ENCODE measurements at regions not wholly inside any gene's neighbourhood (a gene's known extent, or its start where the extent isn't known, plus 50 kb on each side); places are given as distances from the start of the nearest gene placed in this dataset.

GRCh38 chr7:101687791-101688182 lies 58.7 kb upstream of the MYL10 start:
- Histone ChIP-seq H2BK20ac (ENCODE audit: low read length) (0 out of 2 replicates have a peak overlapping the region, but pooled peaks have one; percentile 32), H3K4ac (replicated peaks; ENCODE audit: insufficient read length, low read depth, low read length) (peak overlapping the region; percentile 91), H2BK120ac (replicated peaks; ENCODE audit: low read depth, low read length) (peak overlapping the region; percentile 95), H2AFZ (ENCODE audit: low read length) (no peak overlapping the region), H2BK15ac (ENCODE audit: low read length) (no peak overlapping the region), H3K23me2 (ENCODE audit: low read depth, low read length) (0 out of 2 replicates have a peak, but pooled peaks cover 2% of the 10 kb centered on the region), H3K18ac (ENCODE audit: extremely low read depth, low read length) (peak overlapping the region; percentile 83; the same call in 1 of the 2 replicates), H3K4me1 (replicated peaks in 1 of 4; ENCODE audit: control insufficient read depth in 3 of 4, insufficient read depth in 4 of 4, low read length in 3 of 4) (no peaks in the 10 kb centered on the region; a peak in 2 of 7 replicates), H4K8ac (ENCODE audit: extremely low read depth, insufficient read depth, low read length) (no peak overlapping the region; the same call in 1 of the 2 replicates), H3K4me3 (ENCODE audit: extremely low read depth in 1 of 4, insufficient read depth in 2 of 4, low read depth in 3 of 4, low read length in 4 of 4) (peak overlapping the region in 1 of 4 experiments; percentile 43; a peak in 2 of 8 replicates), H3K4me2 (ENCODE audit: insufficient read depth in 1 of 2, low read depth in 2 of 2, low read length in 2 of 2) (0 out of 4 replicates have a peak overlapping the region, but pooled peaks of 1 of the 2 experiments have one; percentile 2), H3K36me3 (ENCODE audit: control insufficient read depth in 2 of 4, insufficient read depth in 4 of 4, low read length in 3 of 4) (no peaks in the 10 kb centered on the region), H2BK5ac (ENCODE audit: low read depth, low read length) (no peak overlapping the region), H3K9me3 (ENCODE audit: insufficient read depth in 2 of 2, low read depth in 1 of 2, low read length in 1 of 2) (no peaks in the 10 kb centered on the region), H3K27ac (ENCODE audit: low read depth, low read length) (no peak overlapping the region), H3K9ac (replicated peaks in 1 of 4; ENCODE audit: extremely low read depth in 1 of 4, low read depth in 3 of 4, low read length in 3 of 4) (no peak overlapping the region), H4K91ac (replicated peaks; ENCODE audit: insufficient read length, low read length) (peak overlapping the region; percentile 4), H3K79me1 (ENCODE audit: low read depth, low read length) (no peaks in the 10 kb centered on the region), H3K79me2 (ENCODE audit: control insufficient read depth in 1 of 2, insufficient read depth in 2 of 2, low read length in 2 of 2) (no peaks in the 10 kb centered on the region; a peak in 1 of 4 replicates), H2AK5ac (ENCODE audit: low read depth, low read length) (no peak overlapping the region), H2BK12ac (ENCODE audit: low read depth, low read length) (peak overlapping the region; percentile 80; the same call in 1 of the 2 replicates), H4K20me1 (replicated peaks in 1 of 2; ENCODE audit: control insufficient read depth in 1 of 2, insufficient read depth in 2 of 2, low read length in 2 of 2) (peaks cover 0 to 3% of the 10 kb centered on the region in 2 experiments), H4K5ac (ENCODE audit: insufficient read length, low read depth, low read length) (no peak overlapping the region), H3K56ac (replicated peaks; ENCODE audit: insufficient read length, low read depth, low read length) (no peak overlapping the region), H3K27me3 (replicated peaks in 1 of 4; ENCODE audit: control insufficient read depth in 3 of 4, extremely low read depth in 1 of 4, insufficient read depth in 3 of 4, low read length in 3 of 4) (peaks cover 0 to 2% (median 0%) of the 10 kb centered on the region in 4 experiments; a peak in 1 of 7 replicates), H3K23ac (ENCODE audit: insufficient read length) (no peak overlapping the region), H3K14ac (ENCODE audit: insufficient read length) (no peak overlapping the region)
- POLR2A ChIA-PET (ENCODE audit: partially characterized antibody): no interaction called here
- CTCF ChIA-PET (ENCODE audit: partially characterized antibody): interaction anchor here (0.6 to 3.5 kb wide), 8 partner anchors 9 to 581 kb away, joined by 3 to 24 read pairs (median 4); no protein-coding TSS in a partner anchor
- 100% methylated on average over 1 of the region's 3 CpGs; no CpG with 5 or more reads in 1 of the 2 experiments for WGBS, 2 experiments (ENCODE audit: extremely low coverage in 1 of 2, insufficient coverage in 1 of 2, insufficient read length in 1 of 2, insufficient replicate concordance in 2 of 2, low coverage in 1 of 2, low lambda C conversion rate in 2 of 2, missing lambda C conversion rate in 1 of 2)
- FAIRE-seq (no peak), DNase-seq (ENCODE audit: low read depth in 1 of 2, low spot score in 2 of 2) (no peak)
- TF ChIP-seq SRF (IDR thresholded peaks at IDR 0.05; ENCODE audit: low read depth, low read length) (no peak), TAF1 (IDR thresholded peaks at IDR 0.05; ENCODE audit: low read depth, low read length) (no peak), CREB1 (IDR thresholded peaks at IDR 0.05) (no peak), GTF2F1 (IDR thresholded peaks at IDR 0.05; ENCODE audit: borderline replicate concordance, low read depth, low read length) (no peak), SIX5 (IDR thresholded peaks at IDR 0.05; ENCODE audit: low read depth, low read length) (no peak), ASH2L (IDR thresholded peaks at IDR 0.05; ENCODE audit: low read length) (no peak), TEAD4 (IDR thresholded peaks at IDR 0.05; ENCODE audit: low read depth, low read length) (no peak), GABPA (IDR thresholded peaks at IDR 0.05; ENCODE audit: borderline replicate concordance, insufficient read depth, low read length) (no peak), EZH2 (IDR thresholded peaks at IDR 0.05; ENCODE audit: low read depth, low read length, severe bottlenecking) (no peak), RXRA (IDR thresholded peaks at IDR 0.05; ENCODE audit: insufficient read depth, low read depth, low read length) (no peak), KDM1A (IDR thresholded peaks at IDR 0.05; ENCODE audit: borderline replicate concordance, low read length) (no peak), CBX5 (IDR thresholded peaks at IDR 0.05; ENCODE audit: low read depth, low read length) (no peak), KDM4A (IDR thresholded peaks at IDR 0.05; ENCODE audit: low read depth, low read length, severe bottlenecking) (no peak), SP2 (IDR thresholded peaks at IDR 0.05; ENCODE audit: low read length) (no peak), SAP30 (IDR thresholded peaks at IDR 0.05; ENCODE audit: insufficient read depth, insufficient replicate concordance, low read length) (no peak)
